C4-2B (cell line): ENCODE measurements at regions not wholly inside any gene's neighbourhood (a gene's known extent, or its start where the extent isn't known, plus 50 kb on each side); places are given as distances from the start of the nearest gene placed in this dataset.

Experiments used
- ZFX ChIP-seq: fragments of 450-650 bp; IDR thresholded peaks from 2 replicates; pipeline ENCODE4 v1.6.1; 2017
- TF ChIP-seq, protein P1 (sequence below): fragments of 450-650 bp; conservative IDR thresholded peaks from 2 replicates; pipeline ENCODE4 v1.5.1; 2017; ENCODE audit warnings: mild to moderate bottlenecking

DNA sequence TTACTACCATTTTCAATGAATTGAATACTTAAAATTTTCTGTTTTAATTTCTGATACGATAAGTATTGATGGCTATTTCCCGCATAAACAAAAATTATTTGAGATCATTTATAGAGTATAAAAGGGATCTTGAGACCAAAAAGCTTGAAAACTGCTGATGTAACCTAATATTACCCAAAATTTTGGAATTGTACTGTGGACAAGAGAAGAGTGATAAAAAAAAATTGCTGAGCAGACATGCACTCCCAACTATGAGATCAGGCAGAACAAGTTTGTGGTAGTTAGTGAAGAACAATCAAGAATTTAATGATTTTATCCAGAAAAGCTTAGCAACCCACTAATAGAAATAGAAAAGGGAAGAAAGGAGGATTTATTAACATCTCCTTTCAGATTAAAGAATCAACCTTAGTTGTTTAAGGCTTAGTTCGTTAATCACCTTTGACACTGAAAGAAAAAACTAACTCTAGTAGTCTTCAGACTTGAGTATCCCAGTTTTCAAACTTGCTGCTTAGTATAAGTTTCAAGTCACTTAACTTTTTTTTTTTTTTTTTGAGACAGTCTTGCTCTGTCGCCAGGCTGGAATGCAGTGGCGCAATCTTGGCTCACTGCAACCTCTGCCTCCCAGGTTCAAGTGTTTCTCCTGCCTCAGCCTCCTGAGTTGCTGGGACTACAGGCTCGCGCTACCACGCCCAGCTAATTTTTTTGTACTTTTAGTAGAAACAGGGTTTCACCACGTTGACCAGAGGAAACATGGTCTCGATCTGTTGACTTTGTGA, 50.6 kb upstream of the ZC3HAV1 start:
- TF ChIP-seq, protein P1, sequence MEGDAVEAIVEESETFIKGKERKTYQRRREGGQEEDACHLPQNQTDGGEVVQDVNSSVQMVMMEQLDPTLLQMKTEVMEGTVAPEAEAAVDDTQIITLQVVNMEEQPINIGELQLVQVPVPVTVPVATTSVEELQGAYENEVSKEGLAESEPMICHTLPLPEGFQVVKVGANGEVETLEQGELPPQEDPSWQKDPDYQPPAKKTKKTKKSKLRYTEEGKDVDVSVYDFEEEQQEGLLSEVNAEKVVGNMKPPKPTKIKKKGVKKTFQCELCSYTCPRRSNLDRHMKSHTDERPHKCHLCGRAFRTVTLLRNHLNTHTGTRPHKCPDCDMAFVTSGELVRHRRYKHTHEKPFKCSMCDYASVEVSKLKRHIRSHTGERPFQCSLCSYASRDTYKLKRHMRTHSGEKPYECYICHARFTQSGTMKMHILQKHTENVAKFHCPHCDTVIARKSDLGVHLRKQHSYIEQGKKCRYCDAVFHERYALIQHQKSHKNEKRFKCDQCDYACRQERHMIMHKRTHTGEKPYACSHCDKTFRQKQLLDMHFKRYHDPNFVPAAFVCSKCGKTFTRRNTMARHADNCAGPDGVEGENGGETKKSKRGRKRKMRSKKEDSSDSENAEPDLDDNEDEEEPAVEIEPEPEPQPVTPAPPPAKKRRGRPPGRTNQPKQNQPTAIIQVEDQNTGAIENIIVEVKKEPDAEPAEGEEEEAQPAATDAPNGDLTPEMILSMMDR = no peak; the same call in 1 of the 2 replicates
- no peak for TF ChIP-seq ZFX
